ENCODE measurements at regions not wholly inside any gene's neighbourhood (a gene's known extent, or its start where the extent isn't known, plus 50 kb on each side); places are given as distances from the start of the nearest gene placed in this dataset.

GRCh38 chr12:88388566-88389540, 191.4 kb downstream of the KITLG start:
- Histone ChIP-seq H3K9me3 (ENCODE audit: control insufficient read depth, low read length) (no peaks in the 10 kb centered on the region), H3K9ac (no peak overlapping the region), H2AFZ (no peak overlapping the region), H3K4me3 (ENCODE audit: low read depth, low read length) (no peak overlapping the region), H3K27ac (no peak overlapping the region), H3K36me3 (ENCODE audit: control insufficient read depth, insufficient read depth, low read length) (no peaks in the 10 kb centered on the region), H3K27me3 (ENCODE audit: control insufficient read depth, insufficient read depth, low read length) (no peaks in the 10 kb centered on the region), H3K4me2 (ENCODE audit: low read length) (no peak overlapping the region), H3K4me1 (no peaks in the 10 kb centered on the region), H3K79me2 (no peaks in the 10 kb centered on the region)
- no peak for TF ChIP-seq CTCF (IDR thresholded peaks at IDR 0.05)

GRCh38 chr12:88390811-88391210, 189.5 kb downstream of the KITLG start:
- H3K4me2 ChIP-seq (ENCODE audit: low read length) = no peak overlapping the region

GRCh38 chr12:88391556-88391955, 188.7 kb downstream of the KITLG start:
- H3K27ac ChIP-seq = no peak overlapping the region
- H3K4me3 ChIP-seq (ENCODE audit: low read depth, low read length) = no peak overlapping the region
- no peak overlapping the region for H3K4me2 ChIP-seq (ENCODE audit: low read length)
- H2AFZ ChIP-seq = no peak overlapping the region
- no peak for TF ChIP-seq CTCF (IDR thresholded peaks at IDR 0.05)
- no peaks in the 10 kb centered on the region for H3K9me3 ChIP-seq (ENCODE audit: control insufficient read depth, low read length)
- H3K27me3 ChIP-seq (ENCODE audit: control insufficient read depth, insufficient read depth, low read length) = no peaks in the 10 kb centered on the region
- no peaks in the 10 kb centered on the region for H3K79me2 ChIP-seq
- no peak overlapping the region for H3K9ac ChIP-seq
- no peaks in the 10 kb centered on the region for H3K36me3 ChIP-seq (ENCODE audit: control insufficient read depth, insufficient read depth, low read length)
- no peaks in the 10 kb centered on the region for H3K4me1 ChIP-seq

More at GRCh38 chr12:88390811-88391210, 189.5 kb downstream of the KITLG start:
- H3K9me3 ChIP-seq (ENCODE audit: control insufficient read depth, low read length) = no peaks in the 10 kb centered on the region
- H3K27me3 ChIP-seq (ENCODE audit: control insufficient read depth, insufficient read depth, low read length) = no peaks in the 10 kb centered on the region
- H2AFZ ChIP-seq = no peak overlapping the region
- H3K4me3 ChIP-seq (ENCODE audit: low read depth, low read length) = no peak overlapping the region
- no peak overlapping the region for H3K27ac ChIP-seq
- H3K9ac ChIP-seq = no peak overlapping the region
- no peak for TF ChIP-seq CTCF (IDR thresholded peaks at IDR 0.05)
- H3K4me1 ChIP-seq = no peaks in the 10 kb centered on the region
- no peaks in the 10 kb centered on the region for H3K36me3 ChIP-seq (ENCODE audit: control insufficient read depth, insufficient read depth, low read length)
- H3K79me2 ChIP-seq = no peaks in the 10 kb centered on the region

GRCh38 chr12:88393017-88393767, 187.1 kb downstream of the KITLG start:
- TF ChIP-seq CTCF (IDR thresholded peaks at IDR 0.05) = no peak
- no peak overlapping the region for H2AFZ ChIP-seq
- no peaks in the 10 kb centered on the region for H3K79me2 ChIP-seq
- no peak overlapping the region for H3K27ac ChIP-seq
- no peaks in the 10 kb centered on the region for H3K9me3 ChIP-seq (ENCODE audit: control insufficient read depth, low read length)
- no peaks in the 10 kb centered on the region for H3K36me3 ChIP-seq (ENCODE audit: control insufficient read depth, insufficient read depth, low read length)
- H3K9ac ChIP-seq = no peak overlapping the region
- H3K27me3 ChIP-seq (ENCODE audit: control insufficient read depth, insufficient read depth, low read length) = no peaks in the 10 kb centered on the region
- no peaks in the 10 kb centered on the region for H3K4me1 ChIP-seq
- H3K4me2 ChIP-seq (ENCODE audit: low read length) = no peak overlapping the region
- H3K4me3 ChIP-seq (ENCODE audit: low read depth, low read length) = no peak overlapping the region

Measured in parathyroid adenoma (tissue), 2 donors.